ENCODE measurements at regions not wholly inside any gene's neighbourhood (a gene's known extent, or its start where the extent isn't known, plus 50 kb on each side); places are given as distances from the start of the nearest gene placed in this dataset.

DNA sequence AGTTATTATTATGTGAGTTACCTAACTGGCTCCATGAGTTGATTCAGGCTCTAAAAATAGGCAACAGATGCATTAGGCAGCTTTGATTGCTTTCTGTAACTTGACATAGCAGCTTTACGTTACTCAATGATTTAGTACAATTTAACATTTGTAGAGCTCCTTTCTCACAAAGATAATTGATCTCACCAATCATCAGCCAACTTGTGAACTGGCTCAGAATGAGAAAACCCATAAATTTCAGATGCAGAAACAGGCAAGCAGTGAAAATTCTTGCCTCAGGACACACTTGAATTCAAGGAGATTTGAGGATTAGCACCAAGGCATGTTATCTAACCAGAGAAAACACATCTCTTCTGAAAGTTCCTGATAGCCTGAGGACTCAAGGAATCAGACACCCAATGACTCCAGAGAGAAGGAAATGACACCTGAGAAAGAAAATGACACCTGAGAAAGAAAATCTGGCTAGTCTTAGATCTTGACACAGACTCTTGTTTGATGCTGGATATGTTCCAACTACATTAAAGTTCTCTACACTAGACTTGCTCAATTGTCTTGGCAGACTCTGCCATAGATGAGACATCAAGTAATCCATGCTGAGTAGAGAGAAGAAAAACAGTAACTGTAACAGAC lies 315.1 kb upstream of the CBLB start:
- Histone ChIP-seq H3K36me3 (ENCODE audit: insufficient read depth, low read length) (no peaks in the 10 kb centered on the region), H3K4me1 (ENCODE audit: insufficient read depth, low read length) (no peaks in the 10 kb centered on the region), H3K9me3 (ENCODE audit: control insufficient read depth, insufficient read depth, low read length) (no peaks in the 10 kb centered on the region), H3K9ac (ENCODE audit: low read depth, low read length) (no peak overlapping the region)

DNA sequence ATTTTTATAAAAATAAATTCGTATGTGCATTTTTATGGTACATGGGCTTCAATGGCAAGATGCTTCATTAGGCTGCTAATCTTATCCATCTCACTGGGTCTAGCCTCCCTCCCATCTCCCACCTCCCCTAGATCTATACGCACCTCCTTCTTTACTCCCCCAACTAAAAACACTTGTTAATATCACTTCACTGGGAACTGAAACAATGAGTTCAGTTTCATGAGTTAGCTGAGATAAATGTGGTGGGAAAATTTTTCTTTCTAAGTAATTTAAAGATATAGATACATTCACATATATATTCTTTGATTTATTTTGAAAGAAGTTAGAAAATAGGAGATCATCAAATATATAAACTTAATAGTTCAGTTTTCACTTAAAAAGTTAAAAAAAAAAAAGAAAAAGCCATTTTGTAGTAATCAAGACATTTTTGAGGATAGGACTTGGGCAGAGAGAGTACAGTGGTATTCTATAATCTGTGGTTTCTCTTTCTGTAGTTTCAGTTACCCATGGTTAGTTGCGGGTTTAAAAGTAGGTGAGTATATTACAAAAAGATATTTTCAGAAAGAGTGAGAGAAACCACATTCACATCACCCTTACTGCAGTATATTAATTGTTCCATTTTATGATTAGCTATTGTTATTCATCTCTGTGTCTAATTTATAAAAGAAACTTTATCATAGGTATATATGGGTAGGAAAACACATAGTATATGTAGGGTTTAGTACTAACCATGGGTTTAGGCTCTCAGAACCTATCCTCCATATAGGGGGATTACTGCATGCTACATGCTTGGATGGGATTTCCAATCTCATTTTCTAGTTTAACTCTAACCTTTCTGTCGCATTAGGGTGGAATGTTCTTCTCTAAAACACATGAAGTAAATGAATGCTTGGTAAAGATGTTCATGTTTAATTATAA lies 316.0 kb upstream of the CBLB start:
- no peaks in the 10 kb centered on the region for H3K9me3 ChIP-seq (ENCODE audit: control insufficient read depth, insufficient read depth, low read length)
- H3K4me1 ChIP-seq (ENCODE audit: insufficient read depth, low read length): no peaks in the 10 kb centered on the region
- H3K9ac ChIP-seq (ENCODE audit: low read depth, low read length): no peak overlapping the region
- H3K36me3 ChIP-seq (ENCODE audit: insufficient read depth, low read length): no peaks in the 10 kb centered on the region

DNA sequence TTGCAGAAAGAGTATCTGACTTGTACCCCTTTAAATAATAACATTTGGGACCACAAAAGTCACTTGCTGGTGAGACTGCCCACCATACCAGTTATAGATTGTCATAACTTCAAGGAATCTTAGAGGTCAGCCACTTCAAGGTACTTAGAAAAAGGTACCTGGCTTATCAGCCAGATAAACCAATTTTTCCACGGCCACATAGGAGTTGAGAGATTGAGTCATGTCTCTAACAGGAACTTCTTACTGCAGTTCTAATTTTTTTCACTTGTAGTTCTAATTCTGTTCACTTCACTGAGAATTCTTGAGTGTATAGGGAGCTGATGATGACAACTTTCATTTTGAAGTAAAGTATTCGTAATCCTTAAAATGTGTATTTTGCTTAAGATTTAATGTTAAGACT lies 317.1 kb upstream of the CBLB start:
- H3K9me3 ChIP-seq (ENCODE audit: control insufficient read depth, insufficient read depth, low read length): no peaks in the 10 kb centered on the region
- H3K36me3 ChIP-seq (ENCODE audit: insufficient read depth, low read length): no peaks in the 10 kb centered on the region
- no peaks in the 10 kb centered on the region for H3K4me1 ChIP-seq (ENCODE audit: insufficient read depth, low read length)
- H3K9ac ChIP-seq (ENCODE audit: low read depth, low read length): no peak overlapping the region

DNA sequence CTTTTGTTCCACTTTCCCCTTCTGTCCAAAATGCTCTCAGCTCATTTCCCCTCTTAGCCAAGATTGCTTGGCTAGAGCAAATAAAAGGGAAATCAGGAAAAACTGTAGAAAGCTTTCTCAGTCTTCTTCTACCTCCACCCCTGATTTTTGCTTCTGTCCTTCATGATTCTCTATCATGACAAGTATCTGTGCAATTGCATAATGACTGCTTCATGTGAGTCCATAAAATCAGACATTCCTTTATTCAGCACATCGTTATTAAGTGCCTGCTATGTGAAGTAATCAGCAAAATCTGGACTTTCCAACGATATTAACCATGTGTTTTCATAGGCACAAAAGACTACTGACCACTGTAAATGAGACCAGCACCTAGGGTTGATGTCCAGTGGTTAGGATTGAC lies 321.5 kb upstream of the CBLB start:
- Histone ChIP-seq H3K9me3 (ENCODE audit: control insufficient read depth, insufficient read depth, low read length) (no peaks in the 10 kb centered on the region), H3K9ac (ENCODE audit: low read depth, low read length) (no peak overlapping the region), H3K4me1 (ENCODE audit: insufficient read depth, low read length) (no peaks in the 10 kb centered on the region), H3K36me3 (ENCODE audit: insufficient read depth, low read length) (no peaks in the 10 kb centered on the region)

DNA sequence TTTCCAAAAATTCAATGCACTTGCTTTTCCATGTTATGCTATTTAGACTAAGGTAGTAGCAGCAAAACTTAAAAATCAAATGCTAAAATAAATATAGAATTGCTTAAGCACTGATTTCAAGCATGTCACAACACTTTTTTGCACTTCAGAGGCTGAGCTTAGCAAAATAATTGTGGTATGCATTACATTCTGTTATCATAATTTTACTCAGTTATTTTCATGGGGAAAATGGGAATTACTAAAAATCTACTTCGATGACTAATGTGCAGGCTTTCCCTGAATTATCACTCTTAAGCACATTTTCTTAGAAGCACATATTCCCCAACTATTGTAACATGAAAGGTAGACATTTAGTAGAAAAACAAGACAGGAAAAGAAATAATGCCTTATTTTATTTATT lies 322.4 kb upstream of the CBLB start:
- Histone ChIP-seq H3K4me1 (ENCODE audit: insufficient read depth, low read length) (no peaks in the 10 kb centered on the region), H3K36me3 (ENCODE audit: insufficient read depth, low read length) (no peaks in the 10 kb centered on the region), H3K9ac (ENCODE audit: low read depth, low read length) (no peak overlapping the region)

DNA sequence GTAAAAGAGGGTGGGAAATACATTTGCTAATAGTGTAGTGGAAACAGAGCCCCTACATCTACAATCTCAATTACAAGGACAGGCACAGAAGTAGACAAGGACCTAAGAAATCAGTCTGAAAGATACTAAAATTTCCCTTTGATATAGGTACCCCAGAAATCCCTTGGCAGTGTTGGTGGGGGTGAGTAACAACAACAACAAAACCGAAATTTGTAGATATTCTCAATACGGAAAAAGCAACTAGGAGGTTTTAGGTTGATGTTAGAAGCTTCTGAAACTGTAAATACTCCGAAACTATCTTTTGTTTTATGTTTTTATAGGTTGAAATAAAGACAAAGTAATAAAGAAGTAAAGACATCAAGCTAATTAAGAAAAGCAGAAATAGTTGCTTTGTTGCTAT lies 323.1 kb upstream of the CBLB start:
- H3K4me1 ChIP-seq (ENCODE audit: insufficient read depth, low read length): no peaks in the 10 kb centered on the region
- H3K36me3 ChIP-seq (ENCODE audit: insufficient read depth, low read length): no peaks in the 10 kb centered on the region
- no peaks in the 10 kb centered on the region for H3K9me3 ChIP-seq (ENCODE audit: control insufficient read depth, insufficient read depth, low read length)
- H3K9ac ChIP-seq (ENCODE audit: low read depth, low read length): no peak overlapping the region

More for the DNA sequence above, 322.4 kb upstream of the CBLB start:
- no peaks in the 10 kb centered on the region for H3K9me3 ChIP-seq (ENCODE audit: control insufficient read depth, insufficient read depth, low read length)

DNA sequence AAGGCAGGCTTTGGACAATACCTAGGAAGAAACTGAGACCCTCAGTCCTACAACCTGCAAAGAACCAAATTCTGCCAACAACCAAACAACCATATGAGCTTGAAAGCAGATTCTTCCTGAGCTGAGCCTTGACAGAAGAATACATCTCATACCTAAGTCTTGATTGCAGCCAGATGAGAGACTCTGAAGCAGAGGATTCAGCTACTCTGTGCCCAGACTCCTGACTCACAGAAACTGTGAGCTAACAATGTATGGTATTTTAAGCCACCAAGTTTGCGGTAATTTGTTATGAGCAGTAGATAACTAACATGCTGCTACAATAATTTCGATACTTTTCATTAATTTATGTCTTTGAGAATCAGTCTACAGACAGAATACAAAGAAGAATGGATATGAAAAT lies 325.1 kb upstream of the CBLB start:
- Histone ChIP-seq H3K36me3 (ENCODE audit: insufficient read depth, low read length) (no peaks in the 10 kb centered on the region), H3K9ac (ENCODE audit: low read depth, low read length) (no peak overlapping the region), H3K9me3 (ENCODE audit: control insufficient read depth, insufficient read depth, low read length) (no peaks in the 10 kb centered on the region), H3K4me1 (ENCODE audit: insufficient read depth, low read length) (no peaks in the 10 kb centered on the region)

DNA sequence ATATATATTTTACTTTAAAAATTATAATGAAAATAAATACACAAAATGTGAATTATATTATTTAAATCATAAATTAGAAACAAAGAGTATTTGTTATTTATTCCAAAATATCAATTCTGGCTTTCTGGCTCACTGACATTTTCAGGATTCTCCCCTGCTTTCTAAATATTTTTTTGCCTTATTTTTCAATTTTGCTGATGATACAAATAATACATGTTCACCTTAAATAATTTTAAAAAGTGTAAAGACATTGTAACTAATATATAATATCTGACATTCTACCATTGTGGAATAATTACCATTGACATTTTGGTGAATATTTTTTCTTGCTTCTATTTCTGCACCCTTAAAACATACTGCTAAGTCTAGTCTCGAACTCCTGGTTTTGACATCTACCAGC lies 325.9 kb upstream of the CBLB start:
- no peak overlapping the region for H3K9ac ChIP-seq (ENCODE audit: low read depth, low read length)
- no peaks in the 10 kb centered on the region for H3K9me3 ChIP-seq (ENCODE audit: control insufficient read depth, insufficient read depth, low read length)
- no peaks in the 10 kb centered on the region for H3K36me3 ChIP-seq (ENCODE audit: insufficient read depth, low read length)
- no peaks in the 10 kb centered on the region for H3K4me1 ChIP-seq (ENCODE audit: insufficient read depth, low read length)

DNA sequence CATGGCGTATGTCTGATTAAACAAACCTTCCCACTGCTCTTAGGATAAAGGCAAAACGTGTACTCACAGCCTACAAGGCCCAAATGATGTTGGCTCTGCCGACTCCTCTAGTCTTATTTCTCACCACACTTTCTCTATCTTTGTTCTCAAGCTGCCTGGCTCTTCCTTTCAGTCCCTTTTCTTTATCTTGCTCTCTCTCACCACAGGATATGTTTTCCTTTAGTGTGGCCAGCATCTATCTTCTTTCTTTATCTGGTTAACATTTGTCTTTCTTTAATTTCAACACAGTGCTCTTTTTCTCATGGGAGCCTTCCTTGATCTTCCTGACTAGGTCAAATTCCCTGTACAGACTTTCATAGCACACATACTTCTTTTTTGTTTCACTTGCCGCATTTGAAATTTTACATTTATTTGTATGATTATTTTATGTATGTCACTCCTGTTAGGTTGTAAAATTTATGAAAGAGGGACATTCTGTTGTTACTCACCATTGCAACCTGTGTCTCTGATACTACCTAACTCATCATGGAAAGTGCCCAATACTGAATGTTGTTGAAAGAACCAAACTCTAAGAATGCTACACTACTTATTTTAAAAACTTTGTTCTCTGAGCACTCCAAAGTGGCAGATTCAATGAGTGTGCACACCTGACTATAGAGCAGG lies 328.9 kb upstream of the CBLB start:
- Histone ChIP-seq H3K9me3 (ENCODE audit: control insufficient read depth, insufficient read depth, low read length) (no peaks in the 10 kb centered on the region), H3K4me1 (ENCODE audit: insufficient read depth, low read length) (no peaks in the 10 kb centered on the region), H3K9ac (ENCODE audit: low read depth, low read length) (no peak overlapping the region), H3K36me3 (ENCODE audit: insufficient read depth, low read length) (no peaks in the 10 kb centered on the region)

DNA sequence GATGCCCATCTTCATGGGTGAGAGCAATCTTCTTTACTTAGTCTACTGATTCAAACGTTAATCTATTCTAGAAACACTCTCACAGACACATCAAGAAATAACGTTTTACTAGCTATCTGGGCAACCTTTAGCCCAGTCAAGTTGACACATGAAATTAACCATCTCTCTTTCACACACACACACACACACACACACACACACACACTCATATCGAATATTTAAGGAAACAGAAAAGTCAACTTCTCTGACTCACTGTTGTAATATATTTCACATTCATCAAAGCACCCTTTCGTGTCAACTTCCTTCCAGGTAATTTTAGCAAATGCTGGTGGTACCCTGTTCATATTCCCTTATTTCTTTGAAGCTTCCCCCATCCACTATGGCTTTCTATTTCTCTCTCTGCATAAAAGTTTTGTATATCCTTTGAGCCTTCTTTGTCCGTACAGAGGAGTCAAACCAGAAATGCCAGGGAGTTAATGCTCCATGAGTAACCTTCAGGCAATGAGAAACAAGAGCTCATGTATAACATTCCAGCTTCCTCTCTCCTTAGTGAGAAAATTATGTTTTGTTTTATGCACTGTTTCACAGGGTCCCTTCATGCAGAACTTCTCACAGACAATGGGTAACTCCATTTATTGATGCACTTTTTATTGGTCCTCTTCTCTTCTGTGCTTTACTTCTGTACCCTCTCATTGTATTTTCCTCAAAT lies 335.5 kb upstream of the CBLB start:
- H3K9ac ChIP-seq (ENCODE audit: low read depth, low read length): no peak overlapping the region
- H3K9me3 ChIP-seq (ENCODE audit: control insufficient read depth, insufficient read depth, low read length): no peaks in the 10 kb centered on the region; the same call in 1 of the 2 replicates
- no peaks in the 10 kb centered on the region for H3K4me1 ChIP-seq (ENCODE audit: insufficient read depth, low read length)
- no peaks in the 10 kb centered on the region for H3K36me3 ChIP-seq (ENCODE audit: insufficient read depth, low read length)

DNA sequence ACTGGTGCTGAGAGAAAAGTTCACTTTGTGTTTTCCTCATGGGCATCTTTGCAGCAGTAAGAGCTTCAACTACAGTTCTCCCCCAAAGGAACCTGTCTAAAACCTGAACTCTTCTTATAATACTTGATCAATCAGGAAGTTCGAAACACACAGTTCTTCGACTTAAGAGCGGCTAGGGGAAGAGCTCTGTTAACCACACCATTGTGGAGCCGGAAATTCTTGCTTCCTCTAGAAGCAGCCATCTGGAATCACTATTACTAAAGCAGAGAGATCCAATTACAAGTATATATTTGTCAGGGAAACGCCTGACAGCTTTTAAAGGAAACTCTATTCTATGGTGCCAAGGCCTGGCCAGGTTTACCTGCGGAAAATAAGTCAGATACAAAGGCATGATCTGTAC lies 337.3 kb upstream of the CBLB start:
- no peaks in the 10 kb centered on the region for H3K36me3 ChIP-seq (ENCODE audit: insufficient read depth, low read length)
- H3K4me1 ChIP-seq (ENCODE audit: insufficient read depth, low read length): no peaks in the 10 kb centered on the region
- H3K9ac ChIP-seq (ENCODE audit: low read depth, low read length): no peak overlapping the region

DNA sequence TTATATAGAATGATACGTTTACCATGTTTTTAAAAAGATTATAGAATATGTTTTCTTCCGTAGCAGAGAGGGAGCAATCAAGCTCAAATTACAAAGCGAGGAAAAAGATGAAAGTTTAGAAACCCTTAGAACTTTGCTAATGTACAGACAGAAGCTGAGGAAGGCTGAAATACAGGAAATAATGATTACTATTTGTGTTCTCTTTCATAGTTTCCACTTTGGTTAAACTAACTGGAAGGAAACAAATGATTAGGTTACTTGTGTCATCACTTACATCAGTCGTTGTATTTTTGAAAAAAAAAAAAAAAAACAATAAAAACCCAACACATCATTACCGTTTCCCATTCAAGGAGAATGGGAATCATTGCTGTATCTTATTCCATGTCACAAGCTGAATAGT lies 337.8 kb upstream of the CBLB start:
- no peaks in the 10 kb centered on the region for H3K4me1 ChIP-seq (ENCODE audit: insufficient read depth, low read length)
- no peaks in the 10 kb centered on the region; the same call in 1 of the 2 replicates for H3K9me3 ChIP-seq (ENCODE audit: control insufficient read depth, insufficient read depth, low read length)
- H3K36me3 ChIP-seq (ENCODE audit: insufficient read depth, low read length): no peaks in the 10 kb centered on the region
- H3K9ac ChIP-seq (ENCODE audit: low read depth, low read length): no peak overlapping the region

More for the DNA sequence above, 337.3 kb upstream of the CBLB start:
- no peaks in the 10 kb centered on the region; the same call in 1 of the 2 replicates for H3K9me3 ChIP-seq (ENCODE audit: control insufficient read depth, insufficient read depth, low read length)

DNA sequence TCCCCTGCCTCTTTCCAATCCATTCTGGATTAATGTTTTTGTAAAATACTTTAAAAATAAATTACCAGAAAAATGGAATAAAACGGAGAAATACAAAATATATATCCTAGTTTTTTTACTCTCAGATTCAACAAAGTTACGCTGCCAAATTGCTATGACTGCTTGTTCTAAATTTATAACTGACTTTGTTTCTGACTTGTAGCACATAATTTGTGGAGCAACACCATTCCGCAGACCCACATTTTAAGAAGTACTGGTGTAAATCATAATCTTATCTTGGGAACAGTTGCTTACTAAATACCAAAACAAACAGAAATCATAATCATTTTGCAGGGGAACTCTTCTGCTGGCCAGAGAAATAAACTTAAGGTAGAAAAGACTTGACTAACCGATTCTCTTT lies 339.4 kb upstream of the CBLB start:
- H3K9me3 ChIP-seq (ENCODE audit: control insufficient read depth, insufficient read depth, low read length): no peaks in the 10 kb centered on the region; the same call in 1 of the 2 replicates
- no peaks in the 10 kb centered on the region for H3K36me3 ChIP-seq (ENCODE audit: insufficient read depth, low read length)
- no peaks in the 10 kb centered on the region for H3K4me1 ChIP-seq (ENCODE audit: insufficient read depth, low read length)
- H3K9ac ChIP-seq (ENCODE audit: low read depth, low read length): no peak overlapping the region

DNA sequence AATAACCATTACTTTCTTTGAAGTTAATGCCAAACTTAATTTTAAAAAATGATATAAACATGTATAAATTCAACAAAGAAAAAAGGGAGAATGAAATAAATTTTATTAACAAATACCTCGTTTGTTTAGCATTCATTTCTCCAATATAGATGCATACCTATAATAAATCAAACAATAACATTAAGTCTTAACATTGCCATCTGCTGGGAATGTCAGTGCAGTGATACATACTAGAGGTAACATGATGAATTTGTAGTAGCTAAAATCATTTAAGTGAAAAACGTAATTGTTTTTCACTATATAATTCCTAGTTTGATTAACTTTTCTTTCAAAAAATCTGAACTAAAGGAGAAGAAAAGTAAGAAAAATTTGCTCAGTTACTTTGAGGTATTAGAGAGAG lies 340.2 kb upstream of the CBLB start:
- Histone ChIP-seq H3K36me3 (ENCODE audit: insufficient read depth, low read length) (no peaks in the 10 kb centered on the region), H3K9me3 (ENCODE audit: control insufficient read depth, insufficient read depth, low read length) (no peaks in the 10 kb centered on the region; the same call in 1 of the 2 replicates), H3K4me1 (ENCODE audit: insufficient read depth, low read length) (no peaks in the 10 kb centered on the region), H3K9ac (ENCODE audit: low read depth, low read length) (no peak overlapping the region)

Data from ES-I3 (cell line).